ENCODE measurements at regions not wholly inside any gene's neighbourhood (a gene's known extent, or its start where the extent isn't known, plus 50 kb on each side); places are given as distances from the start of the nearest gene placed in this dataset.
"Not testable (repeated sequence)": the region's sequence is repeated elsewhere in the genome, so short reads cannot be mapped to it uniquely, and the experiment has no call there.

DNA sequence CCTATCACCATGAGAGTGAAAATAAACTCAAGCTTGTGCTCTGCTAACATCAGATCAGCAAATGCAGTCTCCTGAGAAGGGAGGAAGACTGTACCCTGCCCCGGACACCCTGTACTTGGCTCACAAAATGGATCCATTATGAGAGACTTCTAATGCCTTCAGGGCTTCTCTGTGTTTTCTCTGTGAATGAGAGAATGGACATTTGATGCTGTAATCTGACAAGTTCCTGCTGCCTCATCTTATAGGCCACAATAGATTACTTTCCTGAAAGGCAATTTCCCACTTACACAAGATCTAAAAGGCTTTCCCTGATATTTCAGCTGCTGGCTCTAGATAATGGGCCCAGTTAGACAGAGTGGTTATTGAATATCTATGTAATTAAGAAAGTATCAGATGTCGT is 117.2 kb downstream of the OTOR start:
- Histone ChIP-seq H3K36me3 (ENCODE audit: control insufficient read depth, insufficient read depth, low read length) (no peaks in the 10 kb centered on the region), H2AFZ (no peak overlapping the region), H3K9me3 (ENCODE audit: control insufficient read depth, low read length) (no peaks in the 10 kb centered on the region), H3K27me3 (ENCODE audit: control insufficient read depth, insufficient read depth, low read length) (no peaks in the 10 kb centered on the region), H3K79me2 (no peaks in the 10 kb centered on the region), H3K4me1 (no peaks in the 10 kb centered on the region), H3K27ac (no peak overlapping the region), H3K4me2 (ENCODE audit: low read length) (no peak overlapping the region), H3K4me3 (ENCODE audit: low read depth, low read length) (no peak overlapping the region), H3K9ac (no peak overlapping the region)
- no peak for TF ChIP-seq CTCF (IDR thresholded peaks at IDR 0.05)

DNA sequence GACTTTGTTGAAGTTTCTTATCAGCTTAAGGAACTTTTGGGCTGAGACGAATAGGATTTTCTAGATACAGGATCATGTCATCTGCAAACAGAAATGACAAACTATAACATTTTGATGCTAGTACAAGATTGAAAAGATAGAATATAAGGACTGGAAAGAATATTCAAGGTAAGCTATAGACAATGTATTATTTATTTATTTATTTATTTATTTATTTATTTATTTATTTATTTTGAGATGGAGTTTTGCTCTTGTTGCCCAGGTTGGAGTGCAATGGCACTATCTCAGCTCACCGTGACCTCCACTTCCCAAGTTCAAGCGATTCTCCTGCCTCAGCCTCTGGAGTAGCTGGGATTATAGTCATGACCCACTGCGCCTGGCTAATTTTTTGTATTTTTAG is 125.0 kb downstream of the OTOR start:
- not testable (repeated sequence) for H3K27ac ChIP-seq; H3K4me3 ChIP-seq (ENCODE audit: low read depth, low read length); H3K4me2 ChIP-seq (ENCODE audit: low read length); H3K36me3 ChIP-seq (ENCODE audit: control insufficient read depth, insufficient read depth, low read length); H3K9ac ChIP-seq; H3K27me3 ChIP-seq (ENCODE audit: control insufficient read depth, insufficient read depth, low read length); H2AFZ ChIP-seq; H3K9me3 ChIP-seq (ENCODE audit: control insufficient read depth, low read length); H3K4me1 ChIP-seq; H3K79me2 ChIP-seq

DNA sequence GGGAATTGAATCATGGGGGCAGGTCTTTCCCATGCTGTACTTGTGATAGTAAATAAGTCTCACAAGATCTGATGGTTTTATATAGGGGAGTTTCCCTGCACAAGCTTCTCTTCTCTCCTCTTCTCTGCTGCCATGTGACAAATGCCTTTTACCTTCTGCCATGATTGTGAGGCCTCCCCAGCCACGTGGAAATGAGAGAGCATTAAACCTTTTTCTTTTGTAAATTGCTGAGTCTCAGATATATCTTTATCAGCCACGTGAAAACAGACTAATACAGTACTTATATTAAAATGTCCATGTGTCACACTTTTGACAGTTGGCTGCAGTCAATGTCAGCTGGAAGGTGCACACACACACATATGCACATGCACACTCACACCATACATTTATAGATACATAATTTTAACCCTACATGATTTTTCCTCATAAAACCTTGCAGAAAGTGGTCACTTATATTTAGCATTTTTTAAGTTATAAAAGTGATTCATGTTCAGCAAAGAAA is 128.9 kb downstream of the OTOR start:
- no peaks in the 10 kb centered on the region for H3K27me3 ChIP-seq (ENCODE audit: control insufficient read depth, insufficient read depth, low read length)
- H3K9me3 ChIP-seq (ENCODE audit: control insufficient read depth, low read length), result no peaks in the 10 kb centered on the region
- no peak overlapping the region for H3K27ac ChIP-seq
- no peaks in the 10 kb centered on the region for H3K4me1 ChIP-seq
- no peaks in the 10 kb centered on the region for H3K79me2 ChIP-seq
- no peak overlapping the region for H3K9ac ChIP-seq
- no peaks in the 10 kb centered on the region for H3K36me3 ChIP-seq (ENCODE audit: control insufficient read depth, insufficient read depth, low read length)
- no peak overlapping the region for H3K4me2 ChIP-seq (ENCODE audit: low read length)
- no peak overlapping the region for H3K4me3 ChIP-seq (ENCODE audit: low read depth, low read length)
- TF ChIP-seq CTCF (IDR thresholded peaks at IDR 0.05), result no peak
- H2AFZ ChIP-seq, result no peak overlapping the region

DNA sequence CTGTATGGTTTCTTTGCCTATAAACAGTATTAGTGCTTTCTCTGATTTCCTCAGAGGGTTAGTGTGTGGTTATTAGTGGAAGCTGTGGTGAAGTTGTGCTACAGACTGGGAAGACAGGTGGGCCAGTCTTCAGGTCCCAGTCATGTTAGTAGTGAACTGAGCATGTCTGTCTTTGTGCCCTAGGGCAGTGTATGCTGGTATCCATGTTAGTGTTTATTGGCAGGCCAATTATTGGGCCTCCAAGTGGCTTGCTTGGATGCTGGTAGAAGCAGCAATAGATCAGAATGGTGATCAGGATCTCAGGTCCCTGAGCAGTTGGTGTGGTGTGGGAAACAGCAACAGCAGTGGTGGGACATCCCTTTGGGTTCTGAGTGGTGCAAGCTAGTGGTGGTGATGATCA is 137.6 kb downstream of the OTOR start:
- no peak overlapping the region for H3K4me2 ChIP-seq (ENCODE audit: low read length)
- H2AFZ ChIP-seq, result no peak overlapping the region
- no peaks in the 10 kb centered on the region for H3K9me3 ChIP-seq (ENCODE audit: control insufficient read depth, low read length)
- H3K27ac ChIP-seq, result no peak overlapping the region
- no peak overlapping the region for H3K4me3 ChIP-seq (ENCODE audit: low read depth, low read length)
- no peaks in the 10 kb centered on the region for H3K4me1 ChIP-seq
- TF ChIP-seq CTCF (IDR thresholded peaks at IDR 0.05), result no peak
- no peaks in the 10 kb centered on the region for H3K79me2 ChIP-seq
- H3K36me3 ChIP-seq (ENCODE audit: control insufficient read depth, insufficient read depth, low read length), result no peaks in the 10 kb centered on the region
- no peaks in the 10 kb centered on the region for H3K27me3 ChIP-seq (ENCODE audit: control insufficient read depth, insufficient read depth, low read length)
- no peak overlapping the region for H3K9ac ChIP-seq

DNA sequence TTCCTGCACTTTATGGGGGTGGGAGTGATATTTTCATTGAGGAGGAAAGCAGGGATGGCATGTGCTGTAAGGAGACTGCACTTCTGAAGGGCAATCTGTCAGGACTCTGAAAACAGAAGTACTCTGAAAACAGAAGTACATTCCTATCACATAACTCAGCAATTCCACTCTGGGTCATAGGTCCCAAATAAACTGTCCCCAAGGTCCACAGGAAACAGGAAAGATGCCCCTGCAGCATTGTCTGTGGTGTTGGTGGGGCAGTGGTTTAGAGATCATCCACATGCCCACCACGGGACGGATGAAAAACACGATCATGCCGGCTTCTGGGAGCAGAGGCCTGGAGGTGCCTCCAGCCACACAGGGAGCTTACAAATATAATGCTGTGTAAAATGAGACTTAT is 150.3 kb downstream of the OTOR start:
- no peak overlapping the region for H3K4me3 ChIP-seq (ENCODE audit: low read depth, low read length)
- no peaks in the 10 kb centered on the region for H3K27me3 ChIP-seq (ENCODE audit: control insufficient read depth, insufficient read depth, low read length)
- no peaks in the 10 kb centered on the region for H3K79me2 ChIP-seq
- H3K36me3 ChIP-seq (ENCODE audit: control insufficient read depth, insufficient read depth, low read length), result no peaks in the 10 kb centered on the region
- no peaks in the 10 kb centered on the region for H3K9me3 ChIP-seq (ENCODE audit: control insufficient read depth, low read length)
- TF ChIP-seq CTCF (IDR thresholded peaks at IDR 0.05), result no peak
- no peak overlapping the region for H3K9ac ChIP-seq
- H3K4me2 ChIP-seq (ENCODE audit: low read length), result no peak overlapping the region
- H3K4me1 ChIP-seq, result no peaks in the 10 kb centered on the region
- no peak overlapping the region for H3K27ac ChIP-seq
- H2AFZ ChIP-seq, result no peak overlapping the region

All from parathyroid adenoma (tissue), 2 donors.